Caco-2 (cell line): ENCODE measurements at regions not wholly inside any gene's neighbourhood (a gene's known extent, or its start where the extent isn't known, plus 50 kb on each side); places are given as distances from the start of the nearest gene placed in this dataset.

Experiments used
- BruUV-seq: library from RNA; stranded (reverse); fragments of 400-500 nt; replicated peaks from 2 replicates; lab custom pipeline; 2021; lab: Mats Ljungman, UMichigan
- CTCF ChIA-PET: fragments of 300-600 bp; sonication (Branson Sonifier 250); formaldehyde crosslinking; loops from one replicate; lab custom pipeline; 2022; ENCODE audit warnings: antibody characterized with exemption; lab: Charles Lee
- POLR2A ChIA-PET: fragments of 300-600 bp; sonication (Branson Sonifier 250); formaldehyde crosslinking; loops from one replicate; lab custom pipeline; 2022; ENCODE audit warnings: antibody characterized with exemption; lab: Charles Lee
- DNase-seq, 2 experiments: peaks; one replicate each; pipeline versions ENCODE4 v3.0.0 to v3.0.0-alpha.2; 2020 to 2022
- H3K27me3 ChIP-seq: replicated peaks from 2 replicates; pipeline ENCODE4 v1.6.0; 2011; ENCODE audit warnings: low read length; ENCODE audit not compliant: control insufficient read depth, insufficient read depth
- H3K36me3 ChIP-seq: 2 replicates; pipeline ENCODE4 v1.5.1; 2011; ENCODE audit warnings: low read length; ENCODE audit not compliant: control insufficient read depth, insufficient read depth
- H3K4me1 ChIP-seq: fragments of 250-450 bp; sonication (Bioruptor Pico); 2 replicates; pipeline ENCODE4 v1.5.1; 2020; ENCODE audit warnings: mild to moderate bottlenecking
- H3K4me3 ChIP-seq: 2 replicates; pipeline ENCODE4 v1.5.1; 2011; ENCODE audit warnings: low read depth, mild to moderate bottlenecking, control low read depth, low read length
- H3K9me3 ChIP-seq: fragments of 250-450 bp; sonication (Bioruptor Pico); 2 replicates; pipeline ENCODE4 v1.5.1; 2020; ENCODE audit warnings: mild to moderate bottlenecking, moderate library complexity
- H3K27ac Mint-ChIP-seq: one replicate; pipeline ENCODE4 v1.8.0; 2022; ENCODE audit warnings: mixed read lengths; ENCODE audit not compliant: unreplicated experiment
- H3K27me3 Mint-ChIP-seq: one replicate; pipeline ENCODE4 v1.8.0; 2022; ENCODE audit warnings: mixed read lengths; ENCODE audit not compliant: insufficient read depth, unreplicated experiment
- H3K36me3 Mint-ChIP-seq: one replicate; pipeline ENCODE4 v1.8.0; 2022; ENCODE audit warnings: mild to moderate bottlenecking, mixed read lengths; ENCODE audit not compliant: insufficient read depth, unreplicated experiment
- H3K4me1 Mint-ChIP-seq: one replicate; pipeline ENCODE4 v1.8.0; 2022; ENCODE audit warnings: low read depth, mixed read lengths; ENCODE audit not compliant: unreplicated experiment
- H3K4me3 Mint-ChIP-seq: one replicate; pipeline ENCODE4 v1.8.0; 2022; ENCODE audit warnings: mild to moderate bottlenecking, moderate library complexity, mixed read lengths; ENCODE audit not compliant: unreplicated experiment
- H3K9me3 Mint-ChIP-seq: one replicate; pipeline ENCODE4 v1.8.0; 2022; ENCODE audit warnings: mixed read lengths; ENCODE audit not compliant: unreplicated experiment
- intact Hi-C: fragments of 100-400 bp; cut with micrococcal nuclease; formaldehyde crosslinking; loops from one replicate; pipeline ENCODE4 v1.10.0; 2022; ENCODE audit not compliant: unreplicated experiment
- TF ChIP-seq, protein P1 (sequence below), 2 experiments: fragments of 200-600 bp in 1 of 2; IDR thresholded peaks; 1 replicate in 1 of 2; 2 replicates in 1 of 2; pipeline versions ENCODE4 v1.5.1 to v1.8.0; 2011 to 2022; ENCODE audit warnings: antibody characterized with exemption in 1 of 2, control low read depth in 1 of 2, inconsistent platforms in 1 of 2, low read depth in 1 of 2, low read length in 1 of 2, mild to moderate bottlenecking in 1 of 2, moderate library complexity in 1 of 2; ENCODE audit not compliant: insufficient read depth in 1 of 2, severe bottlenecking in 1 of 2, unreplicated experiment in 1 of 2

DNA sequence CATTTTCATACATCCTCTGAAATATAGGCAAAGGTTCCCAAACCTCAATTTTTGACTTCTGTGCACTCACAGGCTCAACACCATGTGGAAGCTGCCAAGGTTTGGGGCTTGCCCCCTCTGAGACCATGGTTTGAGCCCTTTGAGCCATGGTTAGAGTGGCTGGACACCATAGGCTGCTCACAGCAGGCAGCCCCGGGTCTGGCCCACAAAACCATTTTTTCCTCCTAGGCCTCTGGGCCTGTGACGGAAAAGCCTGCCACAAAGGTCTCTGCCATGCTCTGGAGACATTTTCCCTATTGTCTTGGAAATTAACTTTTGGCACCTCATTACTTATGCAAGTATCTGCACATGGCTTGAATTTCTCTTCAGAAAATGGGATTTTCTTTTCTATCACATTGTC is 1113.2 kb upstream of the ATXN7L3B start:
- no peak overlapping the region for H3K27ac Mint-ChIP-seq
- Histone ChIP-seq H3K36me3 (no peaks in the 10 kb centered on the region), H3K9me3 (no peaks in the 10 kb centered on the region; the same call in none of the 2 replicates), H3K4me1 (no peaks in the 10 kb centered on the region), H3K4me3 (no peak overlapping the region), H3K27me3 (no peaks in the 10 kb centered on the region)
- H3K36me3 Mint-ChIP-seq, result no peaks in the 10 kb centered on the region
- ChIA-PET CTCF (no interaction called here), POLR2A (no interaction called here)
- H3K27me3 Mint-ChIP-seq, result no peaks in the 10 kb centered on the region
- H3K4me3 Mint-ChIP-seq, result no peak overlapping the region
- no peaks in the 10 kb centered on the region for H3K4me1 Mint-ChIP-seq
- intact Hi-C loops, result no loop called here
- TF ChIP-seq, protein P1, sequence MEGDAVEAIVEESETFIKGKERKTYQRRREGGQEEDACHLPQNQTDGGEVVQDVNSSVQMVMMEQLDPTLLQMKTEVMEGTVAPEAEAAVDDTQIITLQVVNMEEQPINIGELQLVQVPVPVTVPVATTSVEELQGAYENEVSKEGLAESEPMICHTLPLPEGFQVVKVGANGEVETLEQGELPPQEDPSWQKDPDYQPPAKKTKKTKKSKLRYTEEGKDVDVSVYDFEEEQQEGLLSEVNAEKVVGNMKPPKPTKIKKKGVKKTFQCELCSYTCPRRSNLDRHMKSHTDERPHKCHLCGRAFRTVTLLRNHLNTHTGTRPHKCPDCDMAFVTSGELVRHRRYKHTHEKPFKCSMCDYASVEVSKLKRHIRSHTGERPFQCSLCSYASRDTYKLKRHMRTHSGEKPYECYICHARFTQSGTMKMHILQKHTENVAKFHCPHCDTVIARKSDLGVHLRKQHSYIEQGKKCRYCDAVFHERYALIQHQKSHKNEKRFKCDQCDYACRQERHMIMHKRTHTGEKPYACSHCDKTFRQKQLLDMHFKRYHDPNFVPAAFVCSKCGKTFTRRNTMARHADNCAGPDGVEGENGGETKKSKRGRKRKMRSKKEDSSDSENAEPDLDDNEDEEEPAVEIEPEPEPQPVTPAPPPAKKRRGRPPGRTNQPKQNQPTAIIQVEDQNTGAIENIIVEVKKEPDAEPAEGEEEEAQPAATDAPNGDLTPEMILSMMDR (IDR thresholded peaks at IDR 0.05; ENCODE audit: insufficient read depth in 1 of 2, low read depth in 1 of 2, low read length in 1 of 2, severe bottlenecking in 1 of 2, unreplicated experiment in 1 of 2), result no peak
- DNase-seq, result no peak
- no TSS peak for BruUV-seq
- H3K9me3 Mint-ChIP-seq, result peaks cover 13% of the 10 kb centered on the region

DNA sequence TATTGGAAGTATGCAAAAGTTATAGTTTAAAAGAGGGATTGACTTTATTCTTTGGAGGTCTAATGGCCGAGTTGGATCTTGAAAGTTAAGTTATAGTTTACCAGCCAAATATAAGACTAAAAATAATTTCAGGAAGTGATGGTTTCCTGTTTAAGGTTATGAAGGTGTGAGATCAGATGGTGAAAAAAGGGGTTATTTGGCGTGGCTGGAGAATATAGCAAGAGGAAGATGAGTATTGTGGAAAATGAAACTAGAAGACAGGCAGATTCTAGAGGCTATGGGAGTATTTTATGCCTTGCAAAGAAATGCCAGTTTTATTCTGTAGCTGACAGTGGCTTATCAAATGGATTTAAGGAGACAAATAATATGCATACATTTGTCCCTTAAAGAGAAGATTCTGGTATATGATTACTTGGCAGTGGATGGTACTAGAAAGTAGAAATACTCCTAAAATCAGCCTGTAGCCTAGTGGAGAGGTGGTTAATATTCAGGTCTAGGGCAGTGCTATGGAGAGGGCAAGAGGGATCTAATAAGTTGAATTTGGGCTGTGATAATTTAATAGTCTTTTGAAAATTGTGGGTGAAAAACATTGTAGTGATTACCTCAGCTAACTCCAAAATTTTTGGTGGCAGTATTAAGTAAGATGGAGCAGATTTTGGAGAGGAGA is 1091.8 kb upstream of the ATXN7L3B start:
- no peak overlapping the region for H3K4me3 ChIP-seq
- Mint-ChIP-seq H3K27ac (no peak overlapping the region), H3K27me3 (no peaks in the 10 kb centered on the region), H3K36me3 (no peaks in the 10 kb centered on the region), H3K9me3 (no peaks in the 10 kb centered on the region), H3K4me1 (no peaks in the 10 kb centered on the region), H3K4me3 (no peak overlapping the region)
- no peaks in the 10 kb centered on the region for H3K9me3 ChIP-seq
- no TSS peak for BruUV-seq
- no peaks in the 10 kb centered on the region for H3K4me1 ChIP-seq
- intact Hi-C loops, result no loop called here
- TF ChIP-seq, protein P1 (IDR thresholded peaks at IDR 0.05; ENCODE audit: insufficient read depth in 1 of 2, low read depth in 1 of 2, low read length in 1 of 2, severe bottlenecking in 1 of 2, unreplicated experiment in 1 of 2), result no peak
- no peaks in the 10 kb centered on the region for H3K36me3 ChIP-seq
- ChIA-PET POLR2A (no interaction called here), CTCF (no interaction called here)
- no peaks in the 10 kb centered on the region for H3K27me3 ChIP-seq
- DNase-seq, result no peak

DNA sequence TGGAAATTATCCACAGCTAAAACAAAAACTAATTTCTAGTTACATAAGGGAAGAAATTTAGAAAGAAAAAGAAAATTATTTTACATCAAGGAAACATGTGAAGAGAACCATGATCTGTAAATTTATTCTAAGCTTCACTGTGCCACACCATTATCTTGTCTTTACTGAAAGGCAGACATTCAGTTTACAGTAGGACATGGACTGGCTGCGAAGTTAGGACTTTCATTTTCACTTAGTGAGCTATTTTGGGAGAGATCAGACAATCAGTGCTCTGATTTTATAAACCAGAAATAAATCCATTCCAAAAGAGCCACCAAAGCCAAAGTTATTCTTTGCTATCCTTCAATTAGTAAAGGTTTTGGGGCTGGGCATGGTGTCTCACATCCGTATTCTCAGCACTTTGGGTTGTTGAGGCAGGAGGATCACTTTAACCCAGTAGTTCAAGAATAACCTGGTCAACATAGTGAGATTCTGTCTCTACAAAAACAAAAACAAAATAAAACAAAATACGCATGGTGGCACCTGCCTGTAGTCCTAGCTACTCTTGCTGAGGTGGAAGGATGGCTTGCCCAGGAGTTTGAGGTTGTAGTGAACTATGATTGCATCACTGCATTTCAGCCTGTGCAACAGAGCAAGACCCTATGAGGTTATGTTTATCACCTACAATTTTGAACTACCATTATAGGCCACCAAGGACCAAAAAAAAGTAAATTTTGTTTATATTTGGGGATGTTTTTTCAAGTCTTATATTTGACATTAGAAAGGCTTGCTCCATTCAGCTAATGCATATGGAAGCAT is 1084.8 kb upstream of the ATXN7L3B start:
- H3K4me1 Mint-ChIP-seq, result no peaks in the 10 kb centered on the region
- Histone ChIP-seq H3K27me3 (no peaks in the 10 kb centered on the region), H3K4me3 (no peak overlapping the region), H3K4me1 (no peaks in the 10 kb centered on the region), H3K36me3 (no peaks in the 10 kb centered on the region), H3K9me3 (no peaks in the 10 kb centered on the region)
- no peak overlapping the region for H3K4me3 Mint-ChIP-seq
- intact Hi-C loops, result no loop called here
- TF ChIP-seq, protein P1 (IDR thresholded peaks at IDR 0.05; ENCODE audit: insufficient read depth in 1 of 2, low read depth in 1 of 2, low read length in 1 of 2, severe bottlenecking in 1 of 2, unreplicated experiment in 1 of 2), result no peak
- POLR2A ChIA-PET, result no interaction called here
- no peaks in the 10 kb centered on the region for H3K36me3 Mint-ChIP-seq
- H3K27ac Mint-ChIP-seq, result no peak overlapping the region
- no TSS peak for BruUV-seq
- no peaks in the 10 kb centered on the region for H3K9me3 Mint-ChIP-seq
- DNase-seq, result no peak
- CTCF ChIA-PET, result no interaction called here
- H3K27me3 Mint-ChIP-seq, result no peaks in the 10 kb centered on the region
